ENCODE measurements at regions not wholly inside any gene's neighbourhood (a gene's known extent, or its start where the extent isn't known, plus 50 kb on each side); places are given as distances from the start of the nearest gene placed in this dataset.

DNA sequence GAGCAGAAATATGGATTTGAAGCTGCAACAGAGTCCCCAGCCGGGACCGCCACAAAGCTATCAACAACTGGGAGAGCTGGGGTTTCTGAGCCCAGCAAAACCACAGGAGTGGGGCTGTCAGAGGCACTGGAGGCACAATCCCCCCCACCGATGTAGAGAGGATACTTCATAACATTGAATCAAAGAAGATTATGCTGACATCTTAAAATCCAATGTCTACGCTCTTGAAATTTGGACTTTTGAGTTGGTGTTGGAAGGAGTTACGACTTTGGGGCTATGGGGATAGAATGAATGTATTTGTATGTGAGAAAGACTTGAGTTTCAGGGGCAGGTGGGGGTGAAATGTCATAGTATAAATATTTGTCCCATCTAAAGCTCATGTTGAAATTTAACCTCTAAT lies 1121.6 kb upstream of the CDH8 start:
- H3K36me3 ChIP-seq = no peaks in the 10 kb centered on the region
- TF ChIP-seq POLR2A (IDR thresholded peaks at IDR 0.05) (no peak), POLR2AphosphoS5 (IDR thresholded peaks at IDR 0.05; ENCODE audit: insufficient read depth in 1 of 2, low read depth in 1 of 2) (no peak)
- TF ChIP-seq, protein P1, sequence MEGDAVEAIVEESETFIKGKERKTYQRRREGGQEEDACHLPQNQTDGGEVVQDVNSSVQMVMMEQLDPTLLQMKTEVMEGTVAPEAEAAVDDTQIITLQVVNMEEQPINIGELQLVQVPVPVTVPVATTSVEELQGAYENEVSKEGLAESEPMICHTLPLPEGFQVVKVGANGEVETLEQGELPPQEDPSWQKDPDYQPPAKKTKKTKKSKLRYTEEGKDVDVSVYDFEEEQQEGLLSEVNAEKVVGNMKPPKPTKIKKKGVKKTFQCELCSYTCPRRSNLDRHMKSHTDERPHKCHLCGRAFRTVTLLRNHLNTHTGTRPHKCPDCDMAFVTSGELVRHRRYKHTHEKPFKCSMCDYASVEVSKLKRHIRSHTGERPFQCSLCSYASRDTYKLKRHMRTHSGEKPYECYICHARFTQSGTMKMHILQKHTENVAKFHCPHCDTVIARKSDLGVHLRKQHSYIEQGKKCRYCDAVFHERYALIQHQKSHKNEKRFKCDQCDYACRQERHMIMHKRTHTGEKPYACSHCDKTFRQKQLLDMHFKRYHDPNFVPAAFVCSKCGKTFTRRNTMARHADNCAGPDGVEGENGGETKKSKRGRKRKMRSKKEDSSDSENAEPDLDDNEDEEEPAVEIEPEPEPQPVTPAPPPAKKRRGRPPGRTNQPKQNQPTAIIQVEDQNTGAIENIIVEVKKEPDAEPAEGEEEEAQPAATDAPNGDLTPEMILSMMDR (IDR thresholded peaks at IDR 0.05) = no peak

DNA sequence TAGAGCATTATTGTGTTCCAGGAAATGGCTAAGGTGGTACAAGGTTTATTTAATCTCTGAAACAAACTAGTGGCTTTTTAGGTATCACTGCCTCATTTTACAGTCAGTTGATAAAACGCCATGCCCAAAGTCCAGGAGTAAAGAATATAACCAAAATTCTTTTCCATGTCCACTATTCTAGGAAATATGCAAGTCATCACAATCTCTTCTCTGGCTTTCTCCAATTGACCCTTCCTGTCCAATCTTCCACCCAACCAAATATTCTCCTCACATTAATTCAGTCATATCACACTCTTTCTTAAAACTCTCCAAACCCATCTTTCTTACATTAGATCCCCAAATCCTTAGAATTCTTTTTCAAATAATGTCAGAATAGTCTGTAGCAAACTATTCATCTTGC lies 1110.0 kb upstream of the CDH8 start:
- intact Hi-C loops (cut with DNase I) = no loop called here
- H3K36me3 ChIP-seq = no peaks in the 10 kb centered on the region
- H3K9me3 ChIP-seq = no peaks in the 10 kb centered on the region
- H3K4me1 ChIP-seq = no peaks in the 10 kb centered on the region
- no peak overlapping the region for H3K4me3 ChIP-seq
- DNase-seq (ENCODE audit: extremely low spot score in 2 of 2) = no peak
- no peak for TF ChIP-seq POLR2A (IDR thresholded peaks at IDR 0.05)
- TF ChIP-seq, protein P1 (IDR thresholded peaks at IDR 0.05) = no peak
- no peaks in the 10 kb centered on the region for H3K27me3 ChIP-seq
- H3K27ac ChIP-seq = no peak overlapping the region

More for the DNA sequence above, 1121.6 kb upstream of the CDH8 start:
- intact Hi-C loops (cut with DNase I) = no loop called here
- no peak for DNase-seq (ENCODE audit: extremely low spot score in 2 of 2)
- Histone ChIP-seq H3K9me3 (no peaks in the 10 kb centered on the region), H3K4me3 (no peak overlapping the region), H3K27me3 (no peaks in the 10 kb centered on the region), H3K27ac (no peak overlapping the region), H3K4me1 (no peaks in the 10 kb centered on the region)

DNA sequence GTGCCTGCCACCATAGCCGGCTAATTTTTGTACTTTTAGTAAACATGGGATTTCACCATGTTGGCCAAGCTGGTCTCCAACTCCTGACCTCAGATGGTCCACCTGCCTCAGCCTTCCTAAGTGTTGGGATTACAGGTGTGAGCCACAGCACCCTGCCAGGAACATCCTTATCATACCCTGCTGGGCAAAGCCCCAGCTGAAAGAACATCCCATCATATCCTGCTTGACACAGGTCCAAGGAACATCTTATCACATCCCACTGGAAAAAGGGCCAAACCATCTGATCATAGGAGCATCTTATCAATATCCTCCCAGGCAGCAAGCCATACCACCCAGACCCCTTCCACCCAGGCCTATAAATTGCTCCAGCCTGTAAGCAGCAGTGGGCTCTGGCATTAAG lies 1109.2 kb upstream of the CDH8 start:
- DNase-seq (ENCODE audit: extremely low spot score in 2 of 2) = no peak
- H3K36me3 ChIP-seq = no peaks in the 10 kb centered on the region
- H3K27me3 ChIP-seq = no peaks in the 10 kb centered on the region
- no peak overlapping the region for H3K27ac ChIP-seq
- no peaks in the 10 kb centered on the region for H3K9me3 ChIP-seq
- no peak overlapping the region for H3K4me3 ChIP-seq
- intact Hi-C loops (cut with DNase I) = no loop called here
- no peak for TF ChIP-seq POLR2A (IDR thresholded peaks at IDR 0.05)
- TF ChIP-seq, protein P1 (IDR thresholded peaks at IDR 0.05) = no peak
- TF ChIP-seq POLR2AphosphoS5 (IDR thresholded peaks at IDR 0.05; ENCODE audit: insufficient read depth in 1 of 2, low read depth in 1 of 2) = no peak
- H3K4me1 ChIP-seq = no peaks in the 10 kb centered on the region

DNA sequence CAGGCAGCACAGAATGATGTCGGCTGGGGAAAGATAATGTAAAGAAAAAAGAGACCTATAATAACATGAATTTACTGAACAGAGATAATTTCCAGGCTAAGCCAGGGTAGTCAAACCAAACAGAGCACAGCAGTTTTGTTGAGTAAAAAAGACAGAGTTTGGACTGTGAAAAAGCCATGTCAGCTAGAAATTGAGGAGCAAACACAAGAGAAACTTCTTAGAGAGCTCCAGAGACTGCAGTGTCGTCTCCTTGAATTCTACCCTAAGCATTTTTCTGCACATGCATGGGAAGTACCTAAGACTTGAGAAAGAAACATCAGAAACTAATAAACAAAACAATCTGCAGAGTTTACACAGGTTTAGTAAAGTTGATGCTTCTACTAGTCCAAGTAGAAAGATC lies 1098.8 kb upstream of the CDH8 start:
- Histone ChIP-seq H3K9me3 (no peaks in the 10 kb centered on the region), H3K27ac (no peak overlapping the region), H3K36me3 (no peaks in the 10 kb centered on the region), H3K27me3 (no peaks in the 10 kb centered on the region), H3K4me3 (no peak overlapping the region), H3K4me1 (no peaks in the 10 kb centered on the region)
- DNase-seq (ENCODE audit: extremely low spot score in 2 of 2) = no peak
- intact Hi-C loops (cut with DNase I) = no loop called here
- TF ChIP-seq POLR2AphosphoS5 (IDR thresholded peaks at IDR 0.05; ENCODE audit: insufficient read depth in 1 of 2, low read depth in 1 of 2) (no peak), POLR2A (IDR thresholded peaks at IDR 0.05) (no peak)
- TF ChIP-seq, protein P1 (IDR thresholded peaks at IDR 0.05) = no peak

DNA sequence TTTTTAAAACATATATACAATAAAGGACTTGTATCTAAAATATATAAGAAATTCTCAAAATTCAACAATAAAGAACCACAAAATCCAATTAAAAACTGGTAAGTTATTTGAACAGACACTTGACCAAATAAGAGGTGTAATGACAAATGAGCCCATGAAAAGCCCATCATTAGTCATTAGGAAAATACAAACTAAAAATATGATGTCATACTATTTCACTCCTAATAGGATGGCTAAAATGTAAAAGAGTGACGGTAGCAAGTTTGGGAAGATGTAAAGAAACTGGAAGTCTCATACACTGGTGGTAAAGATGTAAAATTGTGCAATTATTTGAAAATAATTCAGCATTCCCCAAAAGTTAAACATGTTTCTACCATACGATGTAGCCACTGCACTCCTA lies 1095.3 kb upstream of the CDH8 start:
- Histone ChIP-seq H3K4me1 (no peaks in the 10 kb centered on the region), H3K27me3 (no peaks in the 10 kb centered on the region), H3K36me3 (no peaks in the 10 kb centered on the region), H3K4me3 (no peak overlapping the region), H3K9me3 (no peaks in the 10 kb centered on the region), H3K27ac (no peak overlapping the region)
- TF ChIP-seq POLR2AphosphoS5 (IDR thresholded peaks at IDR 0.05; ENCODE audit: insufficient read depth in 1 of 2, low read depth in 1 of 2) (no peak), POLR2A (IDR thresholded peaks at IDR 0.05) (no peak)
- TF ChIP-seq, protein P1 (IDR thresholded peaks at IDR 0.05) = no peak
- intact Hi-C loops (cut with DNase I) = no loop called here
- DNase-seq (ENCODE audit: extremely low spot score in 2 of 2) = no peak

All from vagina (tissue), 2 donors.